CD14-positive monocyte (primary cell): ENCODE measurements at regions not wholly inside any gene's neighbourhood (a gene's known extent, or its start where the extent isn't known, plus 50 kb on each side); places are given as distances from the start of the nearest gene placed in this dataset.

Source experiments
- DNase-seq, 3 donors: peaks; one replicate each; pipeline ENCODE4 v3.0.0-alpha.2; 2011 to 2022
- H2AFZ ChIP-seq: 2 replicates; pipeline ENCODE4 v1.6.0; 2012; ENCODE audit warnings: mild to moderate bottlenecking, low read depth, low read length, inconsistent platforms; ENCODE audit not compliant: insufficient read depth, poor library complexity, severe bottlenecking
- H3K27ac ChIP-seq, 2 donors: 1 replicate in 1 of 2; 2 replicates in 1 of 2; pipeline ENCODE4 v1.5.1; 2012 to 2013; ENCODE audit warnings: low read length in 2 of 2, control low read depth in 1 of 2, inconsistent platforms in 1 of 2, low read depth in 1 of 2, mild to moderate bottlenecking in 1 of 2
- H3K27me3 ChIP-seq, 2 donors: one replicate each; pipeline versions ENCODE4 v1.6.0 to v1.6.1; 2011 to 2013; ENCODE audit warnings: low read length in 2 of 2; ENCODE audit not compliant: control insufficient read depth in 2 of 2, insufficient read depth in 2 of 2
- H3K36me3 ChIP-seq, 2 donors: replicated peaks in 1 of 2; 1 replicate in 1 of 2; 2 replicates in 1 of 2; pipeline versions ENCODE4 v1.5.1 to v1.6.1; 2012 to 2013; ENCODE audit warnings: low read length in 2 of 2, control low read depth in 1 of 2, inconsistent platforms in 1 of 2, mild to moderate bottlenecking in 1 of 2; ENCODE audit not compliant: insufficient read depth in 2 of 2, control insufficient read depth in 1 of 2
- H3K4me1 ChIP-seq, 2 donors: 1 replicate in 1 of 2; 2 replicates in 1 of 2; pipeline versions ENCODE4 v1.5.1 to v1.6.1; 2012 to 2013; ENCODE audit warnings: low read length in 2 of 2, control low read depth in 1 of 2, inconsistent platforms in 1 of 2, mild to moderate bottlenecking in 1 of 2, moderate library complexity in 1 of 2; ENCODE audit not compliant: insufficient read depth in 2 of 2, control insufficient read depth in 1 of 2
- H3K4me2 ChIP-seq: replicated peaks from 2 replicates; pipeline ENCODE3; 2012; ENCODE audit warnings: low read length, moderate library complexity, mild to moderate bottlenecking; ENCODE audit not compliant: poor library complexity, severe bottlenecking; ENCODE audit errors: extremely low read depth
- H3K4me3 ChIP-seq, 3 experiments: fragments of 200-600 bp in 1 of 3; sonication (generic) in 1 of 3; replicated peaks in 1 of 3; 1 replicate in 2 of 3; 2 replicates in 1 of 3; pipeline ENCODE4 v1.5.1; 2011 to 2013; ENCODE audit warnings: low read length in 3 of 3, mild to moderate bottlenecking in 3 of 3, control low read depth in 2 of 3, low read depth in 2 of 3, inconsistent platforms in 1 of 3, moderate library complexity in 1 of 3
- H3K79me2 ChIP-seq: 2 replicates; pipeline ENCODE4 v1.6.0; 2012; ENCODE audit warnings: mild to moderate bottlenecking, control low read depth, inconsistent platforms, low read length, moderate library complexity; ENCODE audit not compliant: insufficient read depth
- H3K9ac ChIP-seq: 2 replicates; pipeline ENCODE4 v1.6.0; 2017; ENCODE audit warnings: low read length, mild to moderate bottlenecking; ENCODE audit not compliant: insufficient read depth, poor library complexity, severe bottlenecking
- H3K9me3 ChIP-seq, 2 donors: replicated peaks in 1 of 2; 1 replicate in 1 of 2; 2 replicates in 1 of 2; pipeline versions ENCODE4 v1.5.1 to v1.6.1; 2012 to 2013; ENCODE audit warnings: low read length in 2 of 2, control low read depth in 1 of 2; ENCODE audit not compliant: control insufficient read depth in 1 of 2, insufficient read depth in 1 of 2
- H4K20me1 ChIP-seq: 2 replicates; pipeline ENCODE4 v1.6.0; 2012; ENCODE audit warnings: mild to moderate bottlenecking, low read length, control low read depth, moderate library complexity; ENCODE audit not compliant: insufficient read depth
- H3K27ac Mint-ChIP-seq, 7 donors: one replicate each; pipeline ENCODE4 v1.8.0; 2020; ENCODE audit warnings: mild to moderate bottlenecking in 7 of 7, mixed read lengths in 7 of 7, moderate library complexity in 6 of 7, inconsistent platforms in 2 of 7
- H3K27me3 Mint-ChIP-seq, 3 donors: one replicate each; pipeline ENCODE4 v1.8.0; 2021 to 2022; ENCODE audit warnings: low read depth in 3 of 3, mild to moderate bottlenecking in 3 of 3, mixed read lengths in 3 of 3, moderate library complexity in 3 of 3, inconsistent platforms in 1 of 3
- H3K36me3 Mint-ChIP-seq, 2 donors: one replicate each; pipeline ENCODE4 v1.8.0; 2020; ENCODE audit warnings: mixed read lengths in 2 of 2, inconsistent platforms in 1 of 2, mild to moderate bottlenecking in 1 of 2
- H3K4me1 Mint-ChIP-seq: one replicate; pipeline ENCODE4 v1.8.0; 2020; ENCODE audit warnings: mild to moderate bottlenecking, mixed read lengths
- H3K4me3 Mint-ChIP-seq, 2 donors: one replicate each; pipeline ENCODE4 v1.8.0; 2020; ENCODE audit warnings: mild to moderate bottlenecking in 2 of 2, mixed read lengths in 2 of 2, moderate library complexity in 1 of 2
- H3K9me3 Mint-ChIP-seq, 7 donors: one replicate each; pipeline ENCODE4 v1.8.0; 2020 to 2022; ENCODE audit warnings: mixed read lengths in 7 of 7, mild to moderate bottlenecking in 6 of 7, moderate library complexity in 6 of 7, inconsistent platforms in 2 of 7
- WGBS: methylation state at CpG from one replicate; pipeline ENCODE4 v1.1.5; 2013; ENCODE audit warnings: missing lambda C conversion rate; ENCODE audit not compliant: insufficient coverage; 5-methylcytosine and 5-hydroxymethylcytosine counted together
- intact Hi-C, 2 donors: fragments of 100-400 bp; cut with micrococcal nuclease; formaldehyde crosslinking; loops; one replicate each; pipeline versions ENCODE4 v1.15.0 to v1.15.1; 2023
- TF ChIP-seq, protein P1 (sequence below): fragments of 200-600 bp; IDR thresholded peaks from one replicate; pipeline ENCODE4 v1.8.0; 2022; ENCODE audit warnings: antibody characterized with exemption, mild to moderate bottlenecking

DNA sequence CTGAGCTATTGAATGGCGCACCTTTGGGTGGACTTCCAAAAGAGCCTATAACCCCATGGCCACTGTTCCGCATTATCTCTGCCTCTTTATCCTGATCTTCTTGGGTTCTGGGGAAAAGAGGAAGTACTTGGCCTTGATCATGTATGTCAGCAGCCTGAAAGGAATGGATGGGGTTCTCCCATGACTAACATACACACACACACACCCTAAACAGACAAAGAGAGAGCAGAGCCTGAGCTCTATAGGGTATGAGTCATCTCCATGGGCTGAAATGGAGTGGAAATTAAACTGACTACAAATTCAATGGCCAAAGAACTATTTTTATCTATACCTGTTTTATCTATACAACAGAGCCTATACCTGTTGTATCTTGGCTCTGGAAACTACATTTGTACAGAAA is 141.5 kb upstream of the MTMR8 start:
- TF ChIP-seq, protein P1, sequence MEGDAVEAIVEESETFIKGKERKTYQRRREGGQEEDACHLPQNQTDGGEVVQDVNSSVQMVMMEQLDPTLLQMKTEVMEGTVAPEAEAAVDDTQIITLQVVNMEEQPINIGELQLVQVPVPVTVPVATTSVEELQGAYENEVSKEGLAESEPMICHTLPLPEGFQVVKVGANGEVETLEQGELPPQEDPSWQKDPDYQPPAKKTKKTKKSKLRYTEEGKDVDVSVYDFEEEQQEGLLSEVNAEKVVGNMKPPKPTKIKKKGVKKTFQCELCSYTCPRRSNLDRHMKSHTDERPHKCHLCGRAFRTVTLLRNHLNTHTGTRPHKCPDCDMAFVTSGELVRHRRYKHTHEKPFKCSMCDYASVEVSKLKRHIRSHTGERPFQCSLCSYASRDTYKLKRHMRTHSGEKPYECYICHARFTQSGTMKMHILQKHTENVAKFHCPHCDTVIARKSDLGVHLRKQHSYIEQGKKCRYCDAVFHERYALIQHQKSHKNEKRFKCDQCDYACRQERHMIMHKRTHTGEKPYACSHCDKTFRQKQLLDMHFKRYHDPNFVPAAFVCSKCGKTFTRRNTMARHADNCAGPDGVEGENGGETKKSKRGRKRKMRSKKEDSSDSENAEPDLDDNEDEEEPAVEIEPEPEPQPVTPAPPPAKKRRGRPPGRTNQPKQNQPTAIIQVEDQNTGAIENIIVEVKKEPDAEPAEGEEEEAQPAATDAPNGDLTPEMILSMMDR = no peak
- Mint-ChIP-seq H3K27me3 (peaks cover 0 to 2% (median 0%) of the 10 kb centered on the region in 3 donors), H3K4me3 (no peak overlapping the region), H3K36me3 (no peaks in the 10 kb centered on the region), H3K27ac (no peak overlapping the region), H3K9me3 (peaks cover 0 to 10% (median 3%) of the 10 kb centered on the region in 7 donors), H3K4me1 (no peaks in the 10 kb centered on the region)
- Histone ChIP-seq H2AFZ (no peak overlapping the region), H3K27ac (no peak overlapping the region), H3K4me2 (no peak overlapping the region), H3K9me3 (peaks cover 3 to 9% of the 10 kb centered on the region in 2 donors), H4K20me1 (no peaks in the 10 kb centered on the region), H3K36me3 (no peaks in the 10 kb centered on the region), H3K4me1 (no peaks in the 10 kb centered on the region), H3K4me3 (no peak overlapping the region), H3K27me3 (no peaks in the 10 kb centered on the region), H3K79me2 (no peaks in the 10 kb centered on the region), H3K9ac (no peak overlapping the region)
- no peak for DNase-seq
- WGBS = no CpG with 5 or more reads among the region's 2 CpGs
- intact Hi-C loops = no loop called here
